RWPE2 (cell line): ENCODE measurements at regions not wholly inside any gene's neighbourhood (a gene's known extent, or its start where the extent isn't known, plus 50 kb on each side); places are given as distances from the start of the nearest gene placed in this dataset.

Source experiments
- ATAC-seq: fragments of 200-7000 bp; cut with Tn5 transposase; 3 replicates; pipeline ENCODE4 v1.9.1; 2021; ENCODE audit warnings: low read depth
- DNase-seq: peaks from one replicate; pipeline ENCODE4 v3.0.0-alpha.2; 2020; ENCODE audit warnings: low spot score
- H3K27ac ChIP-seq: fragments of 450-650 bp; 2 replicates; pipeline ENCODE4 v1.5.1; 2017; ENCODE audit warnings: mild to moderate bottlenecking; ENCODE audit not compliant: poor library complexity, severe bottlenecking
- H3K27me3 ChIP-seq: fragments of 250-450 bp; sonication (Bioruptor Pico); 2 replicates; pipeline ENCODE4 v1.5.1; 2021; ENCODE audit warnings: mild to moderate bottlenecking, moderate library complexity; ENCODE audit not compliant: insufficient read depth, poor library complexity, severe bottlenecking
- H3K36me3 ChIP-seq: fragments of 250-450 bp; sonication (Bioruptor Pico); 2 replicates; pipeline ENCODE4 v1.5.1; 2020; ENCODE audit warnings: low read depth, mild to moderate bottlenecking, moderate library complexity
- H3K4me1 ChIP-seq: fragments of 250-450 bp; sonication (Bioruptor Pico); 2 replicates; pipeline ENCODE4 v1.5.1; 2021; ENCODE audit warnings: mild to moderate bottlenecking, moderate library complexity; ENCODE audit not compliant: insufficient read depth, poor library complexity, severe bottlenecking
- H3K4me3 ChIP-seq: fragments of 250-450 bp; sonication (Bioruptor Pico); 2 replicates; pipeline ENCODE4 v1.5.1; 2021; ENCODE audit warnings: mild to moderate bottlenecking, moderate library complexity; ENCODE audit not compliant: severe bottlenecking
- H3K9me3 ChIP-seq: fragments of 250-450 bp; sonication (Bioruptor Pico); 2 replicates; pipeline ENCODE4 v1.5.1; 2021; ENCODE audit warnings: mild to moderate bottlenecking, moderate library complexity; ENCODE audit not compliant: severe bottlenecking
- TF ChIP-seq, protein P1 (sequence below): fragments of 450-650 bp; IDR thresholded peaks from one replicate; pipeline ENCODE4 v1.5.1; 2017; ENCODE audit warnings: mild to moderate bottlenecking, moderate library complexity; ENCODE audit not compliant: poor library complexity, severe bottlenecking

DNA sequence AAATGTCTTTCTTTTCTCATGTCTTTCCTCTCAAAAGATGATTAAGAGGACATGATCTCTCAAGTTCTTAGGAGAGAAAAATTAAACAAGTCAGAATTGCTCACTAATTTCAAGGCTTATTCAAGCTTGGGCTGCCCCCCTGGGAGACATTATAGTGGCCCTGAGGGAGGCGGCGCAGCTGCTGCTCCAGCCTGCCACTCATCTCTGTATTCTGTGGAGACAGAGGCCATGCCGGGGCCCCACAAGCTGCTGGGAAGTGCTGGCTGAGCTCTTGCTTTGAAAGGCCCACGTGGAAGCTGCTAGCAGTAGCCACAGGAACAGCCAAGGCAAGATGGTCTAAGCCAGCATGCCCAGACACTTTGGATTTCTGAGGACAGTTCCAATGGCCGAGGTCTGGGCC lies 267.4 kb downstream of the LNPK start:
- Histone ChIP-seq H3K27me3 (no peaks in the 10 kb centered on the region), H3K36me3 (no peaks in the 10 kb centered on the region), H3K4me3 (no peak overlapping the region), H3K27ac (no peak overlapping the region), H3K4me1 (no peaks in the 10 kb centered on the region), H3K9me3 (no peaks in the 10 kb centered on the region)
- TF ChIP-seq, protein P1, sequence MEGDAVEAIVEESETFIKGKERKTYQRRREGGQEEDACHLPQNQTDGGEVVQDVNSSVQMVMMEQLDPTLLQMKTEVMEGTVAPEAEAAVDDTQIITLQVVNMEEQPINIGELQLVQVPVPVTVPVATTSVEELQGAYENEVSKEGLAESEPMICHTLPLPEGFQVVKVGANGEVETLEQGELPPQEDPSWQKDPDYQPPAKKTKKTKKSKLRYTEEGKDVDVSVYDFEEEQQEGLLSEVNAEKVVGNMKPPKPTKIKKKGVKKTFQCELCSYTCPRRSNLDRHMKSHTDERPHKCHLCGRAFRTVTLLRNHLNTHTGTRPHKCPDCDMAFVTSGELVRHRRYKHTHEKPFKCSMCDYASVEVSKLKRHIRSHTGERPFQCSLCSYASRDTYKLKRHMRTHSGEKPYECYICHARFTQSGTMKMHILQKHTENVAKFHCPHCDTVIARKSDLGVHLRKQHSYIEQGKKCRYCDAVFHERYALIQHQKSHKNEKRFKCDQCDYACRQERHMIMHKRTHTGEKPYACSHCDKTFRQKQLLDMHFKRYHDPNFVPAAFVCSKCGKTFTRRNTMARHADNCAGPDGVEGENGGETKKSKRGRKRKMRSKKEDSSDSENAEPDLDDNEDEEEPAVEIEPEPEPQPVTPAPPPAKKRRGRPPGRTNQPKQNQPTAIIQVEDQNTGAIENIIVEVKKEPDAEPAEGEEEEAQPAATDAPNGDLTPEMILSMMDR, result no peak
- DNase-seq, result no peak
- no peak for ATAC-seq

DNA sequence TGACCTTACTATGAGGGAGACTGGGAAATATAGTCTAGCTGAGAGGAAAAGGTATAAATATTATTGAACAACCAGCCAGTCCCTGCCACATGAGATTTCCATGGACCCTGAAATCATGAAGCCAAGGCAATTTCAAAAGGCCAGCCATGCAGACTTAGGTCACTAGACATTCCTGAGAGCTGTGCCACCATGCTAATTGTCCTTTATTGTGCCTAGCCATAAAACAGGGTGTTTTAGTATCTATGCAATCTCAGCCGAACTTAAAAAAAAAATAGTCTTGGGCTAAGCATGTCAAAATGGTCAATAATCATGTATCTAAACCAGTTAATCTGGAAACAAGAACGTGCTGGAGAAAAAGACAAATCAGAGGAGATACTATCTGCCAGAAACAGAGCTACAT lies 269.5 kb downstream of the LNPK start:
- Histone ChIP-seq H3K27ac (no peak overlapping the region), H3K27me3 (no peaks in the 10 kb centered on the region), H3K4me1 (no peaks in the 10 kb centered on the region), H3K36me3 (no peaks in the 10 kb centered on the region), H3K4me3 (no peak overlapping the region), H3K9me3 (no peaks in the 10 kb centered on the region)
- TF ChIP-seq, protein P1, result no peak
- DNase-seq (no peak), ATAC-seq (no peak)

DNA sequence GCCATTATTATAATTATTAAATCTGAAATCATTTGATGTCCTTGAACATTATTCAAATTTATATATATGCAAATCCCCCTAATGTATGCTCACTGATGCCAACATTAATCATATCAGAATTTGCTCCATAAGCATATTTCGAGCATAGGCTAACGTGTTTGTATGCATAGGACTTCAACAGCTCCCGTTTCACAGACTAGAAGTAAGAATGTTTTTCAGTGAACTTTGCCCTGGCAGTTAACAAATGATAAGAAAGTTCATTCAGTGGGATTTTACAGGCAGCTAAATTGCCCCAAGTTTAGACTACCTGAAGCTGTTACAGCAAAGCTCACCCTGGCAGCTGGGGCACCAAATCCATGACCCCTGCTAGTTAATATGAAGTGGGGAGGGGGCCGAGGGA lies 272.0 kb downstream of the LNPK start:
- Histone ChIP-seq H3K4me1 (no peaks in the 10 kb centered on the region), H3K27me3 (no peaks in the 10 kb centered on the region), H3K27ac (no peak overlapping the region), H3K4me3 (no peak overlapping the region), H3K9me3 (no peaks in the 10 kb centered on the region), H3K36me3 (no peaks in the 10 kb centered on the region)
- TF ChIP-seq, protein P1, result no peak
- ATAC-seq (no peak), DNase-seq (no peak)

DNA sequence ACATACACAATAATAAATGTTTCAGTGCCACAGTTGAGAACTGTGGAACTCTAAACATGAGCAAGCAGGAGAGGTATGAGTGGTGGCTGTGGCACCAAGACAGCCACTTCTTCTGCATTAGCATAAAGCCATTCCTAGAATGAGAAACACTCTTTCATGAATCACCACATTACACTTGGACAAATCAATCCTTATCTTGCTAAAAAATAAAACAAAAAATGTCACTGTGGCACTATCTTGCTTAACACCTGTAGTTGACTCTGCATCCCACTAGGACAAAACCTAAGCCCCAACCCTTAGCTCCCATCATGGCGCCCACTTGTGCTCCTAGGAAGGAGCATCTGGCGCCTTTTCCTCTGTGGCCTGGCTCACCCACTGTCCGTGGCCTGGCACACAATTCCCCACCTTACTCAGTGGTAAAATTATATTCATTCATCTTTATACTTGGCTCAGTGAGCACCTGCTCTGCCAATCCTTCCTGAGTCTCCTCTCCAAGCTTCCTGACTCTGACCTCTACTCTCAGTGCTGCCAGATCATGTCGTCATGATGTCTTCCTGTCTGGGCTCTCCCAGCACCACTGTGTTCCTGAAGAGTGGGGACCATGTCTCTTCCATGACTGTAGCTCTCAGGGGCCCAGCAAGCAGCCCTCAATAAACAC lies 272.9 kb downstream of the LNPK start:
- TF ChIP-seq, protein P1, result no peak
- no peak overlapping the region for H3K4me3 ChIP-seq
- no peaks in the 10 kb centered on the region for H3K4me1 ChIP-seq
- H3K27ac ChIP-seq, result no peak overlapping the region
- no peak for ATAC-seq
- no peaks in the 10 kb centered on the region for H3K27me3 ChIP-seq
- no peak for DNase-seq
- H3K36me3 ChIP-seq, result no peaks in the 10 kb centered on the region
- H3K9me3 ChIP-seq, result no peaks in the 10 kb centered on the region

DNA sequence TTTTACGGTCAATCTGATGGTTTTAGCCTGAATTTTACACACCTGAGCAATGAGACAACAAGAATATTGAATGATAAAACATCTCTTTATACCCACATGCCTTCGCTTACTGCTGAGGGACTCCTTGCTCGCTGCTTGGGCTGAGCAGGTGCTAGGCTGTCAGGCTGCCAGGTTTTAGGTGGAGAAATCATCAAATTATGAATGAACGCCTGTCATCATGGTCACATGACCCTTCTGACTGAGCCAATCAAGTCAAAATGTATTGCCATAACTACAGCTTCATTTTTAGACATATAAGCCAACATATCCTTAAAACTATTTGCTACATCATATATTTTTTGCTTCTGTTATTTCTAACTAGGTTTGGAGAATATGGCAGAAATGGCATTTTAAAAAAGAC lies 274.0 kb downstream of the LNPK start:
- H3K27me3 ChIP-seq, result no peaks in the 10 kb centered on the region
- ATAC-seq, result no peak

More for the DNA sequence above, 274.0 kb downstream of the LNPK start:
- no peak overlapping the region for H3K27ac ChIP-seq
- H3K36me3 ChIP-seq, result no peaks in the 10 kb centered on the region
- TF ChIP-seq, protein P1, result no peak
- no peaks in the 10 kb centered on the region for H3K4me1 ChIP-seq
- no peaks in the 10 kb centered on the region for H3K9me3 ChIP-seq
- no peak overlapping the region for H3K4me3 ChIP-seq
- DNase-seq, result no peak
